CD4-positive, alpha-beta T cell treated with Interleukin-10 for 1 hour (primary cell): ENCODE measurements at regions not wholly inside any gene's neighbourhood (a gene's known extent, or its start where the extent isn't known, plus 50 kb on each side); places are given as distances from the start of the nearest gene placed in this dataset.

Experiments
- DNase-seq: peaks from one replicate; pipeline ENCODE4 v3.0.0-alpha.2; 2020

DNA sequence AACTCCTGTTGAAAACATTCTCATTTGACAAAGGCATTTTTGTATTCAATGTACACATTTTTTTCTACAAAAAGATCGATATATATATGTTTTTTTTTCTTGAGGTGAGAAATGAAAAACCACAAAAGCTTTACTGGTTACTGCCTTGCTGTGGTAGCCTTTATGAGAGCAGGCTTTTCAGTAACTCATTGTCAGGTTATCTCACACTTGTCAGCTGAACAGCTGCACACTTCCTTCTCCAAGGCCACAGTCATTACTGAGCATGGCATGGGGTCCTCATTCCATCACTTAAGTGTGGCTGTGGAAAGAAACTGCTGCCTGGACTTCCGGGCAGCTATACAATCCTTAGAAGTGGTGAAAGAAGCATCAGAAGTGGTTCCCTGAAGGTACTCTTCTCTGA lies 169.3 kb upstream of the ZP4 start:
- DNase-seq: no peak

DNA sequence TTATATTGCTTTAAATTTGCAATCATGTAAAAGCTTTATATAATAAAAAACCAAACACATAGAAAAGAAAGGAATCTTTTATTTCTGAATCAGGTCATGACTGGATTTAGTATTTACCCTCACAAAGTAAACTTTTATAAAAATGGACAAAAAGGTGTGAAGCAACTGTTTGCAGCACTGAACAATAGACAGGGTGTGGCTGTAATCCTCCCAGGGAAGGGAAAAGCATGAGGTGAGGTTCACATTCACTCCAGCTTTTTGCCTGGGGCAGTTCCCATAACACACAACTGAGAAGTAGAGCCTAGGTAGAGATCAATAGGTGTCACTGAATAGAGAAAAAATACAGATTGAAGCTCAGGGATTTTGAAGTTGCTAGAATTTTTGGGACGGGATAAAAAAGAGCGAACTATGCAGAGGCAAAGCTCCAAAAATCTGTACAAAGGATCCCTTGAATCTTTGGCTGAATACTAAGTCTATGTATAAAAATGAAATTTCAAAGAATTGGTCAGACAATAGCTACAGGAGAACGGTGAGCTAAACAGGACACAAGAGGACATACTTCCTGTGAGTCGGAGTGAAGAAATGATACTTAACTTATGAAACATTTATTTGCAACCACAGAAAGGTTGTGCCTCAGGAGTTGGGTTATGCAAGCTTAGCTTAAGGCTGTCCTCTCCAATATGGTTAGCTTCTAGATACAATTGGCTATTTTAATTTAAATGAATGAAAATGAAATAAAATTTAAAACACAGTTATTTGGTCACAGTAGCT lies 162.0 kb upstream of the ZP4 start:
- DNase-seq: no peak

GRCh38 chr1:238029126-238029525 lies 138.4 kb upstream of the ZP4 start:
- DNase-seq: no peak

DNA sequence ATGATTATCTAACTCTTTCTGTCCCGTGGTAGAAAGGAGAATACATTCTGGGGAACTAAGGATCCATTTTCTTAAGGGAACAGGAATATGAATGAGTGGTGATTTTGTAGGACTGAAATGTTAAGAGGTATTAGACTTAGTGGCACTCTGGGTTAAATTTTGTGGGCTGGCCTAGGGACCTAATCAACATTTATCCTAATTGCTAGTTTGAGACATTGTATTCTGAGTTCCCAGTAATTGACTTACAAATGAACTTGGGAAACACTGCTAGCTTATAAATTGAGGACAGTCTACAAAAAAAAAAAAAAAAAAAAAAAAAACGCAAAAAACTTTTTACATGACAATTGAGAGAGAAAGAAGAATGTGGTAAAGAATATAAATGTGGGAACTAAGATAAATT lies 136.6 kb upstream of the ZP4 start:
- no peak for DNase-seq

DNA sequence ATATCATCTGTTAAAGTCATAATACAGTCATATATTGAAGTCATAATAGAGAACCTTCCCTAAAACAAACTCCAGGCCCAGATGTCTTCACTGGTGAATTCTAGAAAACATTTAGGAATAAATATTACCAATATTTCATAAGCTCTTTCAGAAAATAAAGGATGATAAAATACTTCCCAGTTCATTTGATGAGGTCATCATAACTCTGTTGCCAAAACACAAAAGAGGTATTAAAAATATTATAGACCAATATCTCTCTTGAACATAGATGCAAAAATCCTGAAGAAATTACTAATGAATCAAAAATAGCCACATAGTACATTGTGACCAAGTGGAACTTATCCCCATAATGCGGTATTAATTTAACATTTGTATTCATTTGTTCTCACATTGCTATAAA lies 132.4 kb upstream of the ZP4 start:
- DNase-seq: no peak

GRCh38 chr1:238018214-238018613 lies 127.5 kb upstream of the ZP4 start:
- DNase-seq: no peak

DNA sequence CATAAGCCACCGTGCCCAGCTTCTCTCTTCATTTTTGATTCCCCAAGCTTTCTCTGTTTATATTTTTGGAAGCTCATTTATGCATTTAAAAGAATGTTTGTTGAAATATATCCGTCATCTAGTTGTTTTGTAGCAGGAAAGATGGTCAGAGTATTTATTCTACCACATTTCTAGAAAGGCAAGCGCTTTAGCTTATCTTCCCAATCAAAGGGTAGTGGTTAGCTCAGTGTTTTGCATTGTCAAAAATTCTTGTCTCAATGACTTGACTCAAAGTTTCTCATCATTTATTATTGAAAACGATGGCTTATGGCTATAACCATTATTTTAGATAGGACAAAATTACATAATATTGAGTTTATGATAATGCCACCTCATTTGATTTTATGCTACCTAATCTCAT lies 116.1 kb upstream of the ZP4 start:
- DNase-seq: no peak

DNA sequence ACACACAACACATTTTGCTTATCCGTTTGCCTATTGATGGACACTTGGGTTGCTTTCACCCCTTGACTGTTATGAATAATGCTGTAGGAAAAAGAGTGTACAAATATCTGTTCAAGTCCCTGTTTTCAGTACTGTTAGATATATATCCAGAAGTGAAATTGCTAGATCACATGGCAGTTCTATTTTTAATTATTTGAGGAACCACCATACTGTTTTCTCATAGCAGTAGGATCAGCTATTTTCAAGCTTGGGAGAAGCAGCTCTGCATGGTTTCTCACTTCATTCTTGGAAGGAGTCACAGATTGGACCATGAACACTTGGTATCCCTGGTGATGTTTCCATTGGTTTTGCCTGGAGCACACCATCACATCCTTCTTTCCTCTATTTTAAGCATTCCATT lies 114.4 kb upstream of the ZP4 start:
- no peak for DNase-seq

- no peak for DNase-seq
These were observed 111.1 kb upstream of the ZP4 start for GRCh38 chr1:238001818-238002217.

GRCh38 chr1:237999426-238000052 lies 108.8 kb upstream of the ZP4 start:
- no peak for DNase-seq

- DNase-seq: no peak
These were observed 107.9 kb upstream of the ZP4 start for GRCh38 chr1:237998581-237998980.

- no peak for DNase-seq
These were observed 92.8 kb upstream of the ZP4 start for GRCh38 chr1:237983496-237983895.

DNA sequence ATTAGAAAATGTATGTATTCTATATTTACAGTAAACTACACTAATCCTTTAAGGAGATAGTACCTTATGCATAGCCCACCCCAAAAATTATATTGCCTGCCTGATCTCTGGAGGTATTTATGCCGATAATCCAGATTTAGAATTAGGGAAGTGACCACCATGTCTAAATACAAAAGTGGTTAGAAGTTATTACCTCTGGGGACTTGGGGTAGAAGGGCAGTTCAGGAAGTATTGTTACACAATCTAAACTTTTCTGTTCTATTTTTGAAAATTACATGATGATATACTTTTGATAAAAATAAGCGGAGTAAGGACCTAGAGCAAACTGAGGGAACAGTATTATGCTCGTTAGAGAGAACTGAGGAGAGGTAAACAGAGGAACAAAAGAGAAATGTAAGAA lies 90.5 kb upstream of the ZP4 start:
- no peak for DNase-seq

GRCh38 chr1:237976331-237976730 lies 85.6 kb upstream of the ZP4 start:
- no peak for DNase-seq

GRCh38 chr1:237975903-237976302 lies 85.2 kb upstream of the ZP4 start:
- DNase-seq: no peak

- DNase-seq: no peak
These were observed 84.7 kb upstream of the ZP4 start for GRCh38 chr1:237975376-237975775.

GRCh38 chr1:237972186-237972585 lies 81.5 kb upstream of the ZP4 start:
- no peak for DNase-seq

- DNase-seq: no peak
These were observed 72.3 kb upstream of the ZP4 start for GRCh38 chr1:237962985-237963384.

DNA sequence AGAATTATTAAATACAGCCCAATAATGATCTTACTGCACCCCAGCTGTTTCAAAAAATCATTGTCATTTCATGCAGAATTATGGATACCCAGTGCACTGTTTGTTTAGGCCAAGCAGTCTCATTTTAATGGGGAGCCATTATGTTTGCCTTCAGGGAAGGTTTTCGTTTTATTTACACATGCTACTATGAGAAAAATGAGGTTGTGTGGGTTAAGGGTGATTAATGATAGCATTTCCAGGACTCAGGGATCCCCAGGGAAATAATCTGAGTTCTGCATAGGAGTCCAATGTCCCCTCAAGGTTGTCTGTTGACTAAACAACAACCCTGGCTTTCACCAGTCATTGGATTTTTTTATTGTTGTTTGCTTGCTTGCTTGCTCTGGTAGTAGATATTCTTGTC lies 71.0 kb upstream of the ZP4 start:
- DNase-seq: no peak

- no peak for DNase-seq
These were observed 69.1 kb upstream of the ZP4 start for GRCh38 chr1:237959838-237960237.

GRCh38 chr1:237953238-237953637 lies 62.5 kb upstream of the ZP4 start:
- no peak for DNase-seq
